ENCODE measurements at regions not wholly inside any gene's neighbourhood (a gene's known extent, or its start where the extent isn't known, plus 50 kb on each side); places are given as distances from the start of the nearest gene placed in this dataset.

DNA sequence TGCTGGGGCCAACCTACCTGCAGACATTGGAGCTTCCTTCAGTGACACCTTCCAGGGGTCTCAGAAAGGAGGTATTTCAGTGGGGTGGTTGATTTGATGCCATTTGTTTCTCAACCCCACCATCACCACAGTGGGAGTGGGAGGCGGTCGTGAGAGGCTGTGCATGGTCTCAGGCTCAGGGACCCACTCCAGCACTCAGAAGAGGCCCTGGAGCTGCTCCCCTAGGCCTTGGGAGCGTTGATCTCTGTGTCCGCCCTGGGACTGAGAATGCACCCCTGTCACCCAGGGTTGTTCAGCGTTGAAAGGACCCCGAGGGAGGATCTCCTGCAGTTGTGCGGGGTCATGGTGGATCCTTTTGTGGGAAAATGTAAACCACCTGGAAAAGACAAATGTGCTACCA lies 410.6 kb downstream of the GLRX3 start:
- TF ChIP-seq, protein P1, sequence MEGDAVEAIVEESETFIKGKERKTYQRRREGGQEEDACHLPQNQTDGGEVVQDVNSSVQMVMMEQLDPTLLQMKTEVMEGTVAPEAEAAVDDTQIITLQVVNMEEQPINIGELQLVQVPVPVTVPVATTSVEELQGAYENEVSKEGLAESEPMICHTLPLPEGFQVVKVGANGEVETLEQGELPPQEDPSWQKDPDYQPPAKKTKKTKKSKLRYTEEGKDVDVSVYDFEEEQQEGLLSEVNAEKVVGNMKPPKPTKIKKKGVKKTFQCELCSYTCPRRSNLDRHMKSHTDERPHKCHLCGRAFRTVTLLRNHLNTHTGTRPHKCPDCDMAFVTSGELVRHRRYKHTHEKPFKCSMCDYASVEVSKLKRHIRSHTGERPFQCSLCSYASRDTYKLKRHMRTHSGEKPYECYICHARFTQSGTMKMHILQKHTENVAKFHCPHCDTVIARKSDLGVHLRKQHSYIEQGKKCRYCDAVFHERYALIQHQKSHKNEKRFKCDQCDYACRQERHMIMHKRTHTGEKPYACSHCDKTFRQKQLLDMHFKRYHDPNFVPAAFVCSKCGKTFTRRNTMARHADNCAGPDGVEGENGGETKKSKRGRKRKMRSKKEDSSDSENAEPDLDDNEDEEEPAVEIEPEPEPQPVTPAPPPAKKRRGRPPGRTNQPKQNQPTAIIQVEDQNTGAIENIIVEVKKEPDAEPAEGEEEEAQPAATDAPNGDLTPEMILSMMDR (IDR thresholded peaks at IDR 0.05 in 4 of 5, conservative IDR thresholded peaks at IDR 0.05 in 1 of 5), result no peak
- no peak for TF ChIP-seq POLR2A (IDR thresholded peaks at IDR 0.05)
